K562 (cell line): ENCODE measurements at regions not wholly inside any gene's neighbourhood (a gene's known extent, or its start where the extent isn't known, plus 50 kb on each side); places are given as distances from the start of the nearest gene placed in this dataset.

Experiments used
- CTCF ChIP-seq, 3 experiments: IDR thresholded peaks in 2 of 3; conservative IDR thresholded peaks in 1 of 3; 2 replicates each; pipeline ENCODE4 v1.5.1; 2011 to 2012; ENCODE audit warnings: low read length in 3 of 3, mild to moderate bottlenecking in 3 of 3, control low read depth in 2 of 3, improper control_type of control experiment in 1 of 3, inconsistent platforms in 1 of 3, low read depth in 1 of 3, mixed read lengths in 1 of 3, moderate library complexity in 1 of 3; ENCODE audit not compliant: insufficient read depth in 2 of 3
- KLF13 ChIP-seq: fragments of 450-650 bp; IDR thresholded peaks from 2 replicates; pipeline ENCODE4 v1.6.1; 2016; ENCODE audit warnings: missing genetic modification characterization, low read depth, mild to moderate bottlenecking, missing compliant biosample characterization, moderate library complexity, borderline replicate concordance
- POLR2AphosphoS5 ChIP-seq: IDR thresholded peaks from 2 replicates; pipeline ENCODE4 v1.6.1; 2011; ENCODE audit warnings: mild to moderate bottlenecking, low read depth, low read length, moderate library complexity; ENCODE audit not compliant: control insufficient read depth, insufficient read depth
- SP2 ChIP-seq: IDR thresholded peaks from 2 replicates; pipeline ENCODE4 v1.6.1; 2011; ENCODE audit warnings: mild to moderate bottlenecking, low read depth, low read length, moderate library complexity; ENCODE audit not compliant: poor library complexity, severe bottlenecking; ENCODE audit errors: extremely low read depth

- no peak for TF ChIP-seq CTCF (IDR thresholded peaks at IDR 0.05 in 2 of 3, conservative IDR thresholded peaks at IDR 0.05 in 1 of 3; ENCODE audit: insufficient read depth in 2 of 3, low read depth in 1 of 3, low read length in 3 of 3)
- no peak for TF ChIP-seq KLF13 (tag)
- no peak for TF ChIP-seq SP2
- TF ChIP-seq POLR2AphosphoS5: no peak
Measured at GRCh38 chr6:56720882-56721281, 78.2 kb upstream of the DST start.
